Natural killer cell (primary cell): ENCODE measurements at regions not wholly inside any gene's neighbourhood (a gene's known extent, or its start where the extent isn't known, plus 50 kb on each side); places are given as distances from the start of the nearest gene placed in this dataset.

Experiments
- ATAC-seq, 3 donors: fragments of 150-1000 bp in 2 of 3; fragments of 200-7000 bp in 1 of 3; cut with Tn5 transposase; 1 replicate in 1 of 3; 2 replicates in 2 of 3; pipeline ENCODE4 v1.10.0; 2021; ENCODE audit warnings: mild to moderate bottlenecking in 2 of 3, moderate library complexity in 2 of 3
- DNase-seq, 2 donors: peaks; one replicate each; pipeline versions ENCODE4 v3.0.0 to v3.0.0-alpha.2; 2013 to 2021; ENCODE audit warnings: mixed read lengths in 1 of 2
- H3K27ac ChIP-seq: one replicate; pipeline ENCODE4 v1.5.1; 2013; ENCODE audit warnings: mild to moderate bottlenecking, low read length
- H3K27me3 ChIP-seq: one replicate; pipeline ENCODE4 v1.6.1; 2013; ENCODE audit warnings: low read length; ENCODE audit not compliant: control insufficient read depth, insufficient read depth
- H3K36me3 ChIP-seq: one replicate; pipeline ENCODE4 v1.6.1; 2013; ENCODE audit warnings: low read length; ENCODE audit not compliant: control insufficient read depth, insufficient read depth
- H3K4me1 ChIP-seq: one replicate; pipeline ENCODE4 v1.6.1; 2013; ENCODE audit warnings: low read length; ENCODE audit not compliant: control insufficient read depth, insufficient read depth
- H3K4me3 ChIP-seq: one replicate; pipeline ENCODE4 v1.5.1; 2013; ENCODE audit warnings: low read length
- H3K9me3 ChIP-seq: one replicate; pipeline ENCODE4 v1.6.1; 2013; ENCODE audit warnings: low read length; ENCODE audit not compliant: control insufficient read depth, insufficient read depth
- H3K27ac Mint-ChIP-seq, 2 donors: one replicate each; pipeline ENCODE4 v1.8.0; 2022; ENCODE audit warnings: mild to moderate bottlenecking in 2 of 2, mixed read lengths in 2 of 2, moderate library complexity in 1 of 2
- H3K27me3 Mint-ChIP-seq, 2 donors: one replicate each; pipeline ENCODE4 v1.8.0; 2022; ENCODE audit warnings: low read depth in 2 of 2, mixed read lengths in 2 of 2
- H3K36me3 Mint-ChIP-seq: one replicate; pipeline ENCODE4 v1.8.0; 2022; ENCODE audit warnings: mixed read lengths
- H3K4me1 Mint-ChIP-seq, 2 donors: one replicate each; pipeline ENCODE4 v1.8.0; 2022; ENCODE audit warnings: mixed read lengths in 2 of 2
- H3K4me3 Mint-ChIP-seq: one replicate; pipeline ENCODE4 v1.8.0; 2022; ENCODE audit warnings: mild to moderate bottlenecking, moderate library complexity, mixed read lengths
- H3K9me3 Mint-ChIP-seq, 2 donors: one replicate each; pipeline ENCODE4 v1.8.0; 2022; ENCODE audit warnings: mixed read lengths in 2 of 2
- WGBS: methylation state at CpG from one replicate; pipeline ENCODE4 v1.1.7; 2013; ENCODE audit warnings: missing lambda C conversion rate; ENCODE audit not compliant: insufficient coverage; 5-methylcytosine and 5-hydroxymethylcytosine counted together
- intact Hi-C: fragments of 100-400 bp; cut with micrococcal nuclease; formaldehyde crosslinking; loops from one replicate; pipeline ENCODE4 v1.14.2; 2022
- TF ChIP-seq, protein P1 (sequence below): fragments of 200-600 bp; IDR thresholded peaks from one replicate; pipeline ENCODE4 v1.8.0; 2022; ENCODE audit warnings: antibody characterized with exemption

DNA sequence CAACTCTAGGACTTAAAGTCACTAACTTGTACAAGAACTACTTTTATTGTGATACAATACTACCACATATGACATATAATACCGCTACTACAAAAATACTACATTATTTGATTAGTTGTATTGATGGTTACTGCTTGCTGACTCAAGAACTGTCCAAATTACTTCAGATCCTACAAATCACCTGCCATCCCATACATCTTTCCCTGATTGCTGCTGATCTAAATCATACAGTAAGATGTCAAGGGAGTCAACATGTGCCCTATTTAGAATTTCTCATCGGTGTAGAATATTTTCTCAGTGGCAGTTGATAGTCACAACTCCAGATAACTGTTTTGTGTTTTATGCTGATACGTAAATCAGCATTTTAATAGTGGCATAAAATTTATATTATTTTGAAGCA lies 161.0 kb upstream of the DSEL start:
- TF ChIP-seq, protein P1, sequence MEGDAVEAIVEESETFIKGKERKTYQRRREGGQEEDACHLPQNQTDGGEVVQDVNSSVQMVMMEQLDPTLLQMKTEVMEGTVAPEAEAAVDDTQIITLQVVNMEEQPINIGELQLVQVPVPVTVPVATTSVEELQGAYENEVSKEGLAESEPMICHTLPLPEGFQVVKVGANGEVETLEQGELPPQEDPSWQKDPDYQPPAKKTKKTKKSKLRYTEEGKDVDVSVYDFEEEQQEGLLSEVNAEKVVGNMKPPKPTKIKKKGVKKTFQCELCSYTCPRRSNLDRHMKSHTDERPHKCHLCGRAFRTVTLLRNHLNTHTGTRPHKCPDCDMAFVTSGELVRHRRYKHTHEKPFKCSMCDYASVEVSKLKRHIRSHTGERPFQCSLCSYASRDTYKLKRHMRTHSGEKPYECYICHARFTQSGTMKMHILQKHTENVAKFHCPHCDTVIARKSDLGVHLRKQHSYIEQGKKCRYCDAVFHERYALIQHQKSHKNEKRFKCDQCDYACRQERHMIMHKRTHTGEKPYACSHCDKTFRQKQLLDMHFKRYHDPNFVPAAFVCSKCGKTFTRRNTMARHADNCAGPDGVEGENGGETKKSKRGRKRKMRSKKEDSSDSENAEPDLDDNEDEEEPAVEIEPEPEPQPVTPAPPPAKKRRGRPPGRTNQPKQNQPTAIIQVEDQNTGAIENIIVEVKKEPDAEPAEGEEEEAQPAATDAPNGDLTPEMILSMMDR: no peak
- DNase-seq (no peak), ATAC-seq (no peak)
- Mint-ChIP-seq H3K4me1 (no peaks in the 10 kb centered on the region), H3K27ac (no peak overlapping the region), H3K36me3 (peaks cover 7% of the 10 kb centered on the region), H3K27me3 (no peaks in the 10 kb centered on the region), H3K4me3 (no peak overlapping the region), H3K9me3 (peaks cover 10 to 15% of the 10 kb centered on the region in 2 donors)
- Histone ChIP-seq H3K9me3 (no peaks in the 10 kb centered on the region), H3K36me3 (no peaks in the 10 kb centered on the region), H3K27ac (no peak overlapping the region), H3K4me1 (no peaks in the 10 kb centered on the region), H3K27me3 (no peaks in the 10 kb centered on the region), H3K4me3 (no peak overlapping the region)
- 80% methylated on average over 1 of the region's 3 CpGs for WGBS
- intact Hi-C loops: no loop called here

DNA sequence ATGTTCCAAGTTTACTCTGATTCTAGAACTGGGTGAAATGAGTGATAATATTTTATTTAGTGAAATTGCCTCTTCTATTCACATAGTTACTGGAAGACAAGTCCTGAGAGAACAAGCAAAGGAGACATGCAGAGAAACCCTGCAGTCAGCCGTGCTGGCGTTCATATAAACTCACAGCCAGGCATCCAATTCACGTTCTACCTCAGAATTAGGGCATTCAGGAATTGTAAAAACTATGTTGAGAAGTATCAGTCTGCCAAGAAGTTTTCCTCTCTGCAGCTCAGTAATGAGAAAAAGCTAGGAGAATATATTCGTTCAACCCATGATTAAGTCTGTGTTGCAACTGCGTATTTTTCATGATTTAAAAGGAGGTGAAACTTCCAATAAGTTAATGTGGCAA lies 156.2 kb upstream of the DSEL start:
- intact Hi-C loops: no loop called here
- TF ChIP-seq, protein P1: no peak
- H3K4me1 Mint-ChIP-seq: no peaks in the 10 kb centered on the region
- no peaks in the 10 kb centered on the region for H3K36me3 Mint-ChIP-seq
- H3K27ac Mint-ChIP-seq: no peak overlapping the region
- H3K4me1 ChIP-seq: no peaks in the 10 kb centered on the region
- no peak overlapping the region for H3K4me3 Mint-ChIP-seq
- H3K36me3 ChIP-seq: no peaks in the 10 kb centered on the region
- no peak overlapping the region for H3K27ac ChIP-seq
- no peak overlapping the region for H3K4me3 ChIP-seq
- ATAC-seq (no peak), DNase-seq (no peak)
- no peaks in the 10 kb centered on the region for H3K27me3 Mint-ChIP-seq
- 86% methylated on average over 5 of the region's 5 CpGs for WGBS
- H3K27me3 ChIP-seq: no peaks in the 10 kb centered on the region
- H3K9me3 ChIP-seq: peaks cover 3% of the 10 kb centered on the region
- peaks cover 6 to 9% of the 10 kb centered on the region in 2 donors for H3K9me3 Mint-ChIP-seq

DNA sequence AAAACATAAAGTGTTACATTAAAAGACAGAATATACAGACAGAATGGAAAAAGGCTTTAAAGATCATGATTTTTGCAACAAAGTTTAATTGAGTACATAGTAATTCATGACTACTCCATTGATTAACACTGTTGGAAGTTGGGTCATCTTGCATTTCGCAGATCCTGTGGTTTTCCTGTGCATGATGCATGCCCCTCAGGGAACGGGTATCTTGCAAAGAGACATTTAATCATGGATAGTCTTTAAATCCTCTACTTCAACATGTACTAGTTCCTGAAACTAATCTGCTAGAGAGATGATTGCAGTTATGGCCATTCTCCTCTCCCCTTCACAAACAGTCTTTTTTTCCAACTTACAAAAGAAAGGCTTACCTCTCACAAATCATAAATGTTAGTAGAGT lies 155.6 kb upstream of the DSEL start:
- Histone ChIP-seq H3K27me3 (no peaks in the 10 kb centered on the region), H3K36me3 (no peaks in the 10 kb centered on the region), H3K4me1 (no peaks in the 10 kb centered on the region), H3K27ac (no peak overlapping the region), H3K4me3 (no peak overlapping the region), H3K9me3 (peaks cover 3% of the 10 kb centered on the region)
- Mint-ChIP-seq H3K9me3 (peaks cover 6 to 9% of the 10 kb centered on the region in 2 donors), H3K4me1 (no peaks in the 10 kb centered on the region), H3K27me3 (no peaks in the 10 kb centered on the region), H3K27ac (no peak overlapping the region), H3K36me3 (no peaks in the 10 kb centered on the region), H3K4me3 (no peak overlapping the region)
- intact Hi-C loops: no loop called here
- DNase-seq: no peak
- TF ChIP-seq, protein P1: no peak
- no peak for ATAC-seq
- WGBS: 50% methylated on average over 2 of the region's 2 CpGs

DNA sequence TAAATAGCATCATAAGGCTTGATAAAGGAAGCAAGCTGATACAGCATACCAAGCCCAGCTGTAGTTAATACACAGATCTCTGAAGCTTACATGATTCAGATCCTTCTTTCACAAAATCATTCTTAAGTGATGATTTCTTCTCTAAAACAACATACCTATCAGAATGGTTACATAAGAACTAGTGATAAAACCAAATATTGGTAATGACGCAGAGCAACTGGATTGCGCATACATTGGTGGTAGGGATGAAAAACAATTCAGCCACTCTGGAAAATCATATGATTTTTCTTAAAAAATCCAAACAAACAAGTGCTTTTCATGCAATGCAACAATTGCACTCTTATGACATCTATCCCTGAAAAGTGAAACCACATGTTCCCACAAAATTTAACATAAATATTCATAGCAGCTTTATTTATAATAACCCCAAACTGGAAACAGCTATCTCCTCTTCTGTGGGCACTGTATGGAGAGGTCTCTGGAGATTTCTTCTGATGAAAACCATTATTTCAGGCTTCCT lies 153.6 kb upstream of the DSEL start:
- no CpG with 5 or more reads among the region's 2 CpGs for WGBS
- Histone ChIP-seq H3K9me3 (peaks cover 3% of the 10 kb centered on the region), H3K4me3 (no peak overlapping the region), H3K4me1 (no peaks in the 10 kb centered on the region), H3K27ac (no peak overlapping the region), H3K36me3 (no peaks in the 10 kb centered on the region), H3K27me3 (no peaks in the 10 kb centered on the region)
- no peak overlapping the region for H3K27ac Mint-ChIP-seq
- H3K9me3 Mint-ChIP-seq: peaks cover 8 to 13% of the 10 kb centered on the region in 2 donors
- no peaks in the 10 kb centered on the region for H3K27me3 Mint-ChIP-seq
- H3K4me3 Mint-ChIP-seq: no peak overlapping the region
- H3K4me1 Mint-ChIP-seq: no peaks in the 10 kb centered on the region
- TF ChIP-seq, protein P1: no peak
- no peaks in the 10 kb centered on the region for H3K36me3 Mint-ChIP-seq
- intact Hi-C loops: no loop called here
- DNase-seq (no peak), ATAC-seq (no peak)
